ENCODE measurements at regions not wholly inside any gene's neighbourhood (a gene's known extent, or its start where the extent isn't known, plus 50 kb on each side); places are given as distances from the start of the nearest gene placed in this dataset.

DNA sequence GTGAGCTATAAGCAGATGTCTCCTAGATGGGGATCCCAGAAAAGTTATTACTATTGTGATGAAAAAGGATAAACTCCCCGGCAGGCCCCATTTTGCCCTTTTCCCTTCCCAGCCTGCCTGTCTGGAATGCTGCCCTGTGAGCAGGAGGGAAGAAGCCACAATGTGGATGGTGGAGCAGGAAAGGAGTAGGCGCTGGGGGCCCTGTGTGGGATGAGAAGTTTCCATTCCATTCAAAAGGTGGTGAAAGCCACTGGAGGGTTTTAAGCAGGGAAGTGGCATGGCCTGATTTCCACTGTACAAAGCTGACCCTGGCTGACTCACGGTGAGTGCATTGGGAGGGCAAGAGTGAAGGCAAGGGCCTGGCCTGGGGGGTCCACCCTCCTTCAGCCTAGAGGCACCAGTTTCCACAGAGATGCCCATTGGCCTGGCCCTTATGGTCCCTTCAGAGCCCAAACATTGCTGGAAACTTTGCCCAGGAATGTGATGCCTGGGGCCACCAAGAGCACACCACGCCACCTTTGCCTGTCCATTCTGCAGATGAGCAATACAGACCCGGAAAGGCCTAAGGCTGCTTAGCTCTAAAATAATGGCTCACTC lies 206.9 kb downstream of the RPLP1 start:
- no peak overlapping the region for H4K91ac ChIP-seq (ENCODE audit: low read length)
- 90% methylated on average over 5 of the region's 5 CpGs for WGBS
- no peak overlapping the region for H3K4ac ChIP-seq (ENCODE audit: low read depth in 1 of 2, low read length in 2 of 2)
- no peak overlapping the region for H3K14ac ChIP-seq (ENCODE audit: low read length in 2 of 2)
- H3K4me3 ChIP-seq (ENCODE audit: insufficient read depth in 1 of 2, low read depth in 1 of 2, low read length in 2 of 2), result no peak overlapping the region
- no peak overlapping the region for H3K23ac ChIP-seq (ENCODE audit: low read length in 2 of 2)
- no peaks in the 10 kb centered on the region for H3K36me3 ChIP-seq (ENCODE audit: control insufficient read depth in 1 of 2, insufficient read depth in 2 of 2, low read depth in 1 of 2, low read length in 2 of 2)
- H2AK5ac ChIP-seq (ENCODE audit: low read length, severe bottlenecking), result no peak overlapping the region
- no peak overlapping the region for H3K4me2 ChIP-seq (ENCODE audit: low read length, poor library complexity, severe bottlenecking)
- H3K79me1 ChIP-seq (replicated peaks; ENCODE audit: low read length, poor library complexity, severe bottlenecking), result no peaks in the 10 kb centered on the region
- no peak overlapping the region for H2BK120ac ChIP-seq (ENCODE audit: low read depth, low read length)
- no peak for DNase-seq
- H3K18ac ChIP-seq (ENCODE audit: low read depth in 1 of 2, low read length in 2 of 2), result no peak overlapping the region
- H3K9ac ChIP-seq (ENCODE audit: low read length), result no peak overlapping the region
- no peak overlapping the region for H2BK5ac ChIP-seq (ENCODE audit: low read depth, low read length, poor library complexity, severe bottlenecking)
- no peak overlapping the region for H2AFZ ChIP-seq (ENCODE audit: low read depth, low read length)
- H3K4me1 ChIP-seq (ENCODE audit: control insufficient read depth, insufficient read depth, low read depth, low read length), result peaks cover under 1% of the 10 kb centered on the region
- peaks cover 67 to 74% of the 10 kb centered on the region in 2 experiments for H3K27me3 ChIP-seq (ENCODE audit: control insufficient read depth in 1 of 2, insufficient read depth in 1 of 2, low read length in 2 of 2)
- no peak overlapping the region for H2BK12ac ChIP-seq (ENCODE audit: low read length in 2 of 2)
- H4K8ac ChIP-seq (ENCODE audit: low read length), result no peak overlapping the region
- H3K9me3 ChIP-seq (ENCODE audit: control insufficient read depth, low read length), result no peaks in the 10 kb centered on the region
- H2BK15ac ChIP-seq (ENCODE audit: low read depth, poor library complexity, severe bottlenecking), result no peak overlapping the region
- no peak overlapping the region for H3K27ac ChIP-seq (ENCODE audit: low read length, poor library complexity, severe bottlenecking)

DNA sequence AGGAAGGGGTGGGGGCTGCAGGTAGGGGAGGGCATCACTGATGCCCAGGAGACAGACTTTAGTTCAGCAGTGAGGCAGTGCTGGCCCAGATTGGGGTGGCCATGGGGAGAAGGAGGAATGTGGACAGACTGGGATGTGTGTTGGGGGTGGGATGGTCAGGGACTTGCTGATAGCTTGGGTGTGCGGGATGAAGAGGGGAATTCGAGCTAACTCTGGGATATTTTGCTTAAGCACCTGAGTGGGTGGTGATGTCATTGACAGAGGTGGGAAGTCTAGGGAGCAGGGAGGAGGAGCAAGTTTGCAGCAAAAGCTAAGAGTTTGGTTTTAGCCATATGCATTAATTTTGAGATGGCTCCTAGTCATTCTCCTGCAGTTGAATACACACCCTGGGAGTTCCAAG lies 207.5 kb downstream of the RPLP1 start:
- no peak overlapping the region for H3K4me2 ChIP-seq (ENCODE audit: low read length, poor library complexity, severe bottlenecking)
- no peak overlapping the region for H4K91ac ChIP-seq (ENCODE audit: low read length)
- H3K9me3 ChIP-seq (ENCODE audit: control insufficient read depth, low read length), result no peaks in the 10 kb centered on the region
- no peak overlapping the region for H4K8ac ChIP-seq (ENCODE audit: low read length)
- H3K23ac ChIP-seq (ENCODE audit: low read length in 2 of 2), result no peak overlapping the region
- H2AK5ac ChIP-seq (ENCODE audit: low read length, severe bottlenecking), result no peak overlapping the region
- no peak overlapping the region for H2BK5ac ChIP-seq (ENCODE audit: low read depth, low read length, poor library complexity, severe bottlenecking)
- H3K4me3 ChIP-seq (ENCODE audit: insufficient read depth in 1 of 2, low read depth in 1 of 2, low read length in 2 of 2), result no peak overlapping the region
- no peak overlapping the region for H2AFZ ChIP-seq (ENCODE audit: low read depth, low read length)
- H3K4me1 ChIP-seq (ENCODE audit: control insufficient read depth, insufficient read depth, low read depth, low read length), result peaks cover 1% of the 10 kb centered on the region
- H3K4ac ChIP-seq (ENCODE audit: low read depth in 1 of 2, low read length in 2 of 2), result no peak overlapping the region
- H3K79me1 ChIP-seq (replicated peaks; ENCODE audit: low read length, poor library complexity, severe bottlenecking), result no peaks in the 10 kb centered on the region
- H2BK120ac ChIP-seq (ENCODE audit: low read depth, low read length), result no peak overlapping the region
- 91% methylated on average over 2 of the region's 2 CpGs for WGBS
- no peak for DNase-seq
- no peak overlapping the region for H3K27ac ChIP-seq (ENCODE audit: low read length, poor library complexity, severe bottlenecking)
- no peak overlapping the region for H2BK12ac ChIP-seq (ENCODE audit: low read length in 2 of 2)
- peaks cover 73 to 79% of the 10 kb centered on the region in 2 experiments for H3K27me3 ChIP-seq (ENCODE audit: control insufficient read depth in 1 of 2, insufficient read depth in 1 of 2, low read length in 2 of 2)
- H2BK15ac ChIP-seq (ENCODE audit: low read depth, poor library complexity, severe bottlenecking), result no peak overlapping the region
- no peak overlapping the region for H3K14ac ChIP-seq (ENCODE audit: low read length in 2 of 2)
- no peak overlapping the region for H3K18ac ChIP-seq (ENCODE audit: low read depth in 1 of 2, low read length in 2 of 2)
- no peaks in the 10 kb centered on the region for H3K36me3 ChIP-seq (ENCODE audit: control insufficient read depth in 1 of 2, insufficient read depth in 2 of 2, low read depth in 1 of 2, low read length in 2 of 2)
- H3K9ac ChIP-seq (ENCODE audit: low read length), result no peak overlapping the region

DNA sequence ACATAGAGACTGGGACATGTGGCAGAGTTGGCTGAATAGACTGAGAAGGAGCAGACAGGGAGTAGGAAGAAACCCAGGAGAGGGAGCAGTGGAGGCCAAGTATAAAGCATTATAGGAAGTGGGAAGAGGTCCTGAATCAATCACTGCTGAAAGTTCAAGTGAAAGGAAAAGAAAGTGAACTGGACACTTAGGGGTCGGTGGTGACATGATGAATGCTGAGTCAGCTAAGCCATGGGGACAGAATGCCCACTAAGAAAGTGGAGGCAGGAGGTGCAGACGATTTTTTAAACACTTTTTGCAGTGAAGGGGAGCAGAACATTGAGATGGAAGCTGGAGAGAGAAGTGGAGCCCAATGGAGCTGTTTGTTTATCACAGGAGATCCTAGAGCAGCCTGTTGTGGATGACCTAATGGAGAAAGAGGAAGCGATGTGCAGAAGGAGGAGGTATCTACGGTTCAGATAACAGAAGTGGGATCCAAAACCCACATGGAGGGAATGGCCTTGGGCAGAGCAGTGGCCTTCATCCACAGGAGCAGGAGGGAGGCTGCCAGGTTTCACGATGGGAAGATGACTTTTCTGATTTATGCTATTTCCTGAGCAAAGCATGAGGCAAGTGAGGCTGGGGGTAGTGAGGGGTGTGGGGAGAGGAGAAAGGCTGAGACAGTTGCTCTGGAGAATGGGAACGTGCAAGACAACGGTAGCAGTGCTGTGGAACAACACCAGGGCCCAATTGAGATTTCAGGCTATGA lies 208.2 kb downstream of the RPLP1 start:
- Histone ChIP-seq H4K8ac (ENCODE audit: low read length) (no peak overlapping the region), H2AFZ (ENCODE audit: low read depth, low read length) (no peak overlapping the region), H2BK12ac (ENCODE audit: low read length in 2 of 2) (no peak overlapping the region), H3K27ac (ENCODE audit: low read length, poor library complexity, severe bottlenecking) (no peak overlapping the region), H3K14ac (ENCODE audit: low read length in 2 of 2) (no peak overlapping the region), H3K9me3 (ENCODE audit: control insufficient read depth, low read length) (no peaks in the 10 kb centered on the region), H3K4ac (ENCODE audit: low read depth in 1 of 2, low read length in 2 of 2) (no peak overlapping the region), H4K91ac (ENCODE audit: low read length) (no peak overlapping the region), H3K27me3 (ENCODE audit: control insufficient read depth in 1 of 2, insufficient read depth in 1 of 2, low read length in 2 of 2) (peaks cover 77 to 85% of the 10 kb centered on the region in 2 experiments), H3K79me1 (replicated peaks; ENCODE audit: low read length, poor library complexity, severe bottlenecking) (no peaks in the 10 kb centered on the region), H2BK5ac (ENCODE audit: low read depth, low read length, poor library complexity, severe bottlenecking) (no peak overlapping the region), H3K4me1 (ENCODE audit: control insufficient read depth, insufficient read depth, low read depth, low read length) (peaks cover 3% of the 10 kb centered on the region), H3K9ac (ENCODE audit: low read length) (no peak overlapping the region), H2BK15ac (ENCODE audit: low read depth, poor library complexity, severe bottlenecking) (no peak overlapping the region), H2BK120ac (ENCODE audit: low read depth, low read length) (no peak overlapping the region), H3K23ac (ENCODE audit: low read length in 2 of 2) (no peak overlapping the region), H3K4me3 (ENCODE audit: insufficient read depth in 1 of 2, low read depth in 1 of 2, low read length in 2 of 2) (no peak overlapping the region), H3K36me3 (ENCODE audit: control insufficient read depth in 1 of 2, insufficient read depth in 2 of 2, low read depth in 1 of 2, low read length in 2 of 2) (no peaks in the 10 kb centered on the region), H3K18ac (ENCODE audit: low read depth in 1 of 2, low read length in 2 of 2) (no peak overlapping the region), H2AK5ac (ENCODE audit: low read length, severe bottlenecking) (no peak overlapping the region), H3K4me2 (ENCODE audit: low read length, poor library complexity, severe bottlenecking) (no peak overlapping the region)
- no peak for DNase-seq
- WGBS, result 67% methylated on average over 7 of the region's 7 CpGs

DNA sequence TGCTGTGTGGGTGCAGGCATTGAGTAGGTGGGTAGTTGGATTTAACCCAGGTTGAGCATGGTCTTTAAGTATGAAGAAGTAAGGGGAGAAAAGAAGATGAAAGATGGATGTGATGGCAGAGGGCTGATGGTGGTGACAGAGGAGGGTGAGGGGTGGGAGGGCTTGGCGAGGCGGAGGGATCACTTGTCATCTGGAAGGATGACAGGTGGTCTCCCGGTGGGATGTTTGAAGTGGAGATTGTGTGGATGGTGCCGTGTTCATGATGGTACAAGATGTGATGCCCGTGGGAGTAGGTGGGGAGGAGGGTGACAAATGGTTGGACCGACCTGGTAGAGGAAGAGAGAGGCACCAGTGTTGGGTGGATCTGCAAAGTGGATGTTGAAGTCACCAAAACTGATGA lies 208.8 kb downstream of the RPLP1 start:
- 75% methylated on average over 6 of the region's 6 CpGs for WGBS
- Histone ChIP-seq H2AK5ac (ENCODE audit: low read length, severe bottlenecking) (no peak overlapping the region), H3K9ac (ENCODE audit: low read length) (no peak overlapping the region), H3K4ac (ENCODE audit: low read depth in 1 of 2, low read length in 2 of 2) (no peak overlapping the region), H3K27me3 (ENCODE audit: control insufficient read depth in 1 of 2, insufficient read depth in 1 of 2, low read length in 2 of 2) (peaks cover 77 to 91% of the 10 kb centered on the region in 2 experiments), H2BK12ac (ENCODE audit: low read length in 2 of 2) (no peak overlapping the region), H3K4me3 (ENCODE audit: insufficient read depth in 1 of 2, low read depth in 1 of 2, low read length in 2 of 2) (no peak overlapping the region), H2BK15ac (ENCODE audit: low read depth, poor library complexity, severe bottlenecking) (no peak overlapping the region), H2BK5ac (ENCODE audit: low read depth, low read length, poor library complexity, severe bottlenecking) (no peak overlapping the region), H3K36me3 (ENCODE audit: control insufficient read depth in 1 of 2, insufficient read depth in 2 of 2, low read depth in 1 of 2, low read length in 2 of 2) (no peaks in the 10 kb centered on the region), H3K14ac (ENCODE audit: low read length in 2 of 2) (no peak overlapping the region), H3K27ac (ENCODE audit: low read length, poor library complexity, severe bottlenecking) (no peak overlapping the region), H4K8ac (ENCODE audit: low read length) (no peak overlapping the region), H3K23ac (ENCODE audit: low read length in 2 of 2) (no peak overlapping the region), H3K79me1 (replicated peaks; ENCODE audit: low read length, poor library complexity, severe bottlenecking) (no peaks in the 10 kb centered on the region), H3K4me2 (ENCODE audit: low read length, poor library complexity, severe bottlenecking) (no peak overlapping the region), H2AFZ (ENCODE audit: low read depth, low read length) (no peak overlapping the region), H3K9me3 (ENCODE audit: control insufficient read depth, low read length) (no peaks in the 10 kb centered on the region), H4K91ac (ENCODE audit: low read length) (no peak overlapping the region), H3K4me1 (ENCODE audit: control insufficient read depth, insufficient read depth, low read depth, low read length) (peaks cover 4% of the 10 kb centered on the region), H3K18ac (ENCODE audit: low read depth in 1 of 2, low read length in 2 of 2) (no peak overlapping the region), H2BK120ac (ENCODE audit: low read depth, low read length) (no peak overlapping the region)
- no peak for DNase-seq
